ENCODE measurements at regions not wholly inside any gene's neighbourhood (a gene's known extent, or its start where the extent isn't known, plus 50 kb on each side); places are given as distances from the start of the nearest gene placed in this dataset.
"Not testable (repeated sequence)": the region's sequence is repeated elsewhere in the genome, so short reads cannot be mapped to it uniquely, and the experiment has no call there.

DNA sequence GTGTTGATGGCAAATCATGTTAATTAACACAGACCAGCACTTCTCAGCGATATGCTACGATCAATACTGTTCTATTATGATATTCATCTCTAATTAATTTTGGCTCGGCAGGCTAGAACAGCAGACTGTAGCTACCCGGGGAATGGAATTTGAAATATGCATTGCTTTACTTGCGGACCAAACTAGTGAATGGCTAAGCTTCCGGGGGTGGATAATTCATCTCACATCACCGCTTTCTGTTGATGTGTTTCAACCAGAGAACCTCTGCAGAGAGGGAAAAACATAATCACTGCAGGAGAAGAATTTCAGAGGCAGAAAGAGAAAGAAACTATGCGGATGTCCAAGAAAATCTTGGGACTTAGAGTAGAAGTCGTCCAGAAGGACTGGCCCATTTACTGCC, 490.9 kb downstream of the STK39 start:
- no peak for DNase-seq (ENCODE audit: low read depth in 2 of 3, low spot score in 2 of 3)

GRCh38 chr2:167753142-167753541, 494.3 kb downstream of the STK39 start:
- DNase-seq (ENCODE audit: low read depth in 2 of 3, low spot score in 2 of 3), result no peak

- DNase-seq (ENCODE audit: low read depth in 2 of 3, low spot score in 2 of 3), result no peak
These were observed 494.7 kb downstream of the STK39 start for GRCh38 chr2:167752734-167753133.

DNA sequence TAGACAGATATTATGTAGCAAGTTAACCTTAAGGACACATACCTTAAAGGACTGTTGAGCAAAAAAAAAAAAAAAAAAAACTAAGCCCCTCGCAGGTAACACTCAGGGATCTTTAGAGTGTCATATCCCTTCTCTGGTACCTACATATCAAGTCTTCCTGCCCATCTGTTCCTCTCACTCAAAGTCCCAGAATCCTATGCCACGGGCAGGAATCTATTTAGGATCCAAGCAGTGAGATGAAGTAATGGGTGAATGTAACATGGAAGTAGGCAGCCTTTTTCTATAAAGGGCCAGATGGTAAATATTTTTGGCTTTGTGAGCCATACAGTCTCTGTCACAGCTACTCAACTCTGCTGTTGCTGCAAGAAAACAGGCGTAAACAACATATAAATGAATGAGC, 496.7 kb downstream of the STK39 start:
- no peak for DNase-seq (ENCODE audit: low read depth in 2 of 3, low spot score in 2 of 3)

- DNase-seq (ENCODE audit: low read depth in 2 of 3, low spot score in 2 of 3), result no peak
These were observed 497.7 kb downstream of the STK39 start for GRCh38 chr2:167749660-167750059.

DNA sequence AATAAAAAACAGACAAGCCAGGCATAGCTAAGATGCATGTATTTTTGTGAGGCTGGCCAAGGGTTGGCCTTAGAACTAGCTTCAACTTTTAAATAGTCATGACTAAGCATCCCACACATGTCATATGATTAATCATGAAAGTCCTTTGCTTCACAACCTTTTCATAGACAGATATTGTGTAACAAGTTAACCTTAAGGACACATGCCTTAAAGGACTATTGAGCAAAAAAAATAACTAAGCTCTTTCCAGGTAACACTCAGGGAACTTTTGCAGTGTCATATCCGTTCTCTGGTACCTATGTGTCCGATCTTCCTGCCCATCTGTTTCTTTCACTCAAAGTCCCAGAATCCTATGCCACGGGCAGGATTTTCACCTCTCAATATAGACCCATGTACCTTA, 498.4 kb downstream of the STK39 start:
- DNase-seq (ENCODE audit: low read depth in 2 of 3, low spot score in 2 of 3), result no peak

DNA sequence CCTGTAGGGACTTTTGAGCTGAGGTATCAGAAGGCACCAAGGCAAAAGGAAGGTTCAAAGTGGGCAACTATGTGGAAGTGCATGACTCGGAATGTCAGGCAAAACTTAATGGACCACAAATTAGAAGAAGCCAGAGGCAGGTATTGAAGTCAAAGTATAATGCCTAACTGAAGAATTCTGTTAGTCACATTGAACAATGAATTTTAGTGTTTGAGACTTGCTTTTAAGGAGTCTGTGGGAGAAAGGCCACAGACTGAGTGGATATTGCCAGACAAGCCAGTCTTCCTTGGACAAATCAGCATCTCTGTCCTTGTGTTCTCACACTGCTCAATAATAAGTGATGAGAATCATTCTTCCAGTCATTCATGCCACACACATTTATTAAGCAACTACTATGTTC, 498.9 kb downstream of the STK39 start:
- no peak for DNase-seq (ENCODE audit: low read depth in 2 of 3, low spot score in 2 of 3)

GRCh38 chr2:167745667-167746066, 501.7 kb downstream of the STK39 start:
- no peak for DNase-seq (ENCODE audit: low read depth in 2 of 3, low spot score in 2 of 3)

- DNase-seq (ENCODE audit: low read depth in 2 of 3, low spot score in 2 of 3), result not testable (repeated sequence)
These were observed 507.5 kb downstream of the STK39 start for GRCh38 chr2:167739921-167740320.

- DNase-seq (ENCODE audit: low read depth in 2 of 3, low spot score in 2 of 3), result no peak
These were observed 513.6 kb downstream of the STK39 start for GRCh38 chr2:167733747-167734146.

GRCh38 chr2:167732326-167732725, 515.1 kb downstream of the STK39 start:
- no peak for DNase-seq (ENCODE audit: low read depth in 2 of 3, low spot score in 2 of 3)

GRCh38 chr2:167729911-167730310, 517.5 kb downstream of the STK39 start:
- DNase-seq (ENCODE audit: low read depth in 2 of 3, low spot score in 2 of 3), result no peak

- DNase-seq (ENCODE audit: low read depth in 2 of 3, low spot score in 2 of 3), result no peak
These were observed 520.6 kb downstream of the STK39 start for GRCh38 chr2:167726788-167727187.

DNA sequence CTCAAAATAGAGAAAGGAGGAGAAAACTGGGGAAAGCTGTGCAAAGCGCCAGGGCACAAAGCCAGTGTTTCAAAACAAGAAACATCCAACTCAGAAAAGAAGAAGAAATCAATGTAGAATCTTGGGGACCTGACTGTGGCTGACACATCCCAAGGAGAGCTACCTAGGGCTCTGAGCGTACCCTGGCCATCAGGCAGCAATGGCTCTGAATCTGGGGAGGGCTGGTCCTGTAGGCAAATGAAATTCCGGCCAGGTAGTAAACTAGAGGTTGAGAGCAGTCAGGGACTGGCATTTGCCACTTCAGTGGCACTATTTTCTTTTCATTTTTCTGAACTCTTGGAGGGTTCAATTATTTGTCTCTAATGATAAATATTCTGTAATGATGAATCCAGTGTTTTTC, 525.8 kb downstream of the STK39 start:
- no peak for DNase-seq (ENCODE audit: low read depth in 2 of 3, low spot score in 2 of 3)

DNA sequence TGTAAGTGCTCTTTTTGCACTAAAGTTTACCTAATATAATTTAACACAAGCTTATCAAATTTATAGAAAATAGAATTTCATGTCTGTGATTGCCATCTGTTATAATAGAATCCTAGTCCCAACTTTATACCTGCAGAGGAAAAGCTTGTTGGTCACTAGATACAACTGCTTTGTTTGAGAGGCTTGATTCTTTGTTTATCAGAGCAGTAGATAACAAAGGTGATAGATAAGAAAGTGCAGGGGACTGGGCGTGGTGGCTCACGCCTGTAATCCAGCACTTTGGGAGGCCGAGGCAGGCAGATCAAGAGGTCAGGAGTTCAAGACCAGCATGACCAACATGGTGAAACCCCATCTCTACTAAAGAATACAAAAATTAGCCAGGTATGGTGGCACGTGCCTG, 528.0 kb downstream of the STK39 start:
- no peak for DNase-seq (ENCODE audit: low read depth in 2 of 3, low spot score in 2 of 3)

DNA sequence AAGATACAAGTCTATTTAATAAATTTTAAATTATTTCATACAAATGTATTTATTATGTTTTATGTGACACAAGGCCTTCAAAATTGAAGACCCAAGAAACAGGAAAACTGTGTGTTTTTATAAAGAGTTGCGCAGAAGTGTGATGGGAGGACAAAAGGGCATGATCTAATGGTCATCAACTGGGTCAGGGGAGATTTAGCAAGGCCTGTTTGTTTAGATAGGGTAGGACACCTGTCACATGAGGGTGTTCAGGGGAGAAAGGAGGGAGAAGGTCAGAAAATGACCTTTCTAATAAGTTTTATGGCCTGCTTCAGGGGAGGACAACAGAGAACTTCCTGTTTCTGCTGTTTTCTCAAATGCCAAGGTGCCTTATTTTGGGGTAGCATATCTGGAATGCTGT, 528.8 kb downstream of the STK39 start:
- no peak for DNase-seq (ENCODE audit: low read depth in 2 of 3, low spot score in 2 of 3)

- DNase-seq (ENCODE audit: low read depth in 2 of 3, low spot score in 2 of 3), result no peak
These were observed 531.5 kb downstream of the STK39 start for GRCh38 chr2:167715932-167716331.

GRCh38 chr2:167715498-167715897, 531.9 kb downstream of the STK39 start:
- DNase-seq (ENCODE audit: low read depth in 2 of 3, low spot score in 2 of 3), result not testable (repeated sequence)

- no peak for DNase-seq (ENCODE audit: low read depth in 2 of 3, low spot score in 2 of 3)
These were observed 535.1 kb downstream of the STK39 start for GRCh38 chr2:167712275-167712674.

DNA sequence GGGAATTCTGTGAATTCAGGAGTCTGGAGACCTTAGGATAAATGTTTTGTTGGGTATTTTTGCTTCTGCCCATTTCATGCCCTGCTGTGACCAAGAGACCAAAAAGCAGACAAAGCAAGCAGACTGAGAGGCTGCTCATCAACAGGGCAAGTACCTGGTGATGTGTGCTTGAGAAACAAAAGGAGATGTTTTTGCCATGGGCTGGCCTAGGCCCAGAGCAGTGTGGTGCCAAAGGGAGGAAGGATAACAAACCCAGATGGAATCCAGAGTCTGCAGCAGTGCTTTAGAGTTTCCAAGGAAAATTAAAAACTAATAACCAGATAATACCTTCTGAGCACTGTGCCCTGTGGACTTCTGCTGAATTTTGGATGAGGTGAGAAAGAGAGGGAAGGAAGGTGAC, 538.4 kb downstream of the STK39 start:
- no peak for DNase-seq (ENCODE audit: low read depth in 2 of 3, low spot score in 2 of 3)

GRCh38 chr2:167706800-167707199, 540.6 kb downstream of the STK39 start:
- DNase-seq (ENCODE audit: low read depth in 2 of 3, low spot score in 2 of 3), result no peak

GRCh38 chr2:167703441-167703840, 544.0 kb downstream of the STK39 start:
- DNase-seq (ENCODE audit: low read depth in 2 of 3, low spot score in 2 of 3), result peak in 2 of 3 donors; percentile 1 to 54

DNA sequence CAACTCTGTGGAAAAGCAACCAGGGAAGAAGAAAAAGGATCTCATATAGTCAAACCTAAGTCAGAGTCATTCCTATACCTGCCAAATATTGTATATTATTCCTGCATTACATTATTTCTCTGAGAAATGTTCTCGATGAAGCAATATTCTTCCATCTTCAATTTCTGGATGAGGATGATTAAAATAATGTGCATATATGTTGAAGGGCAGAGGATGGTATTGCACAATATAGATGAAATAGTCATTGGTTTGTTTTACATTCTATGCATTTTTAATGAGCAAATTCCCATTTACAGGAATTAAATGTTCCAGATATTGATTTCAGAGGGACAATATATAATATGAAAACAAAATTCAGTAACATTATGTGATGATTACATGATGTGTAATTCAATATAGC, 545.2 kb downstream of the STK39 start:
- no peak for DNase-seq (ENCODE audit: low read depth in 2 of 3, low spot score in 2 of 3)

DNA sequence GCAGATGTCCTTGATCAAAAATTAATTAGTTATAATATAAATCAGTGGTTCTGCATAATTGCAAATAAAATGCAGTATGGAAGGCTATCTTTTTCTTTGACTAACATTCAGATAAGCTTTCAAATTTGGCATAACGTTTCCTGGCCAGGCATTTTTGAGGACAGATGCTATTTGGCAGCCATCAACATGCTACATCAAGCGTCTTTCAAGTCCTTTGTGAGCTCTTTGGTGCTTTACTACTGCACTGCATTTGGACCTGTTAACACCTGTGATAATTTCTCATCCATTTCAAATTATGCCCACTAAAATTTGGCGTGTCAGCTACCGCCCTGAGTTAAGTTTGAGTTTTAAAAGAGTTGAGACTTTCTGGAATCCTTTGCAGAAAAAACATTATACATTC, 545.7 kb downstream of the STK39 start:
- DNase-seq (ENCODE audit: low read depth in 2 of 3, low spot score in 2 of 3), result no peak

Measured in hematopoietic multipotent progenitor cell (in vitro differentiated cells).